Muscle of leg (tissue), 3 donors: ENCODE measurements at regions not wholly inside any gene's neighbourhood (a gene's known extent, or its start where the extent isn't known, plus 50 kb on each side); places are given as distances from the start of the nearest gene placed in this dataset.
A peak's percentile ranks its signal among the peaks of the same experiment; 100 is the strongest.

Experiments
- DNase-seq: peaks from one replicate; pipeline ENCODE4 v3.0.0; 2013
- H3K27ac ChIP-seq: one replicate; pipeline ENCODE4 v1.5.1; 2013; ENCODE audit warnings: mild to moderate bottlenecking, low read length, control low read depth
- H3K27me3 ChIP-seq: one replicate; pipeline ENCODE4 v1.6.1; 2013; ENCODE audit warnings: low read length; ENCODE audit not compliant: control insufficient read depth, insufficient read depth
- H3K36me3 ChIP-seq: one replicate; pipeline ENCODE4 v1.6.1; 2013; ENCODE audit warnings: low read length; ENCODE audit not compliant: control insufficient read depth, insufficient read depth
- H3K4me1 ChIP-seq: one replicate; pipeline ENCODE4 v1.6.1; 2013; ENCODE audit warnings: low read length; ENCODE audit not compliant: control insufficient read depth, insufficient read depth
- H3K4me3 ChIP-seq: one replicate; pipeline ENCODE4 v1.5.1; 2013; ENCODE audit warnings: low read length, control low read depth
- H3K9me3 ChIP-seq: replicated peaks from 2 replicates; pipeline ENCODE4 v1.6.1; 2013; ENCODE audit warnings: low read depth, low read length; ENCODE audit not compliant: control insufficient read depth
- WGBS: methylation state at CpG from one replicate; pipeline ENCODE4 v1.1.5; 2013; ENCODE audit warnings: missing lambda C conversion rate; ENCODE audit not compliant: insufficient coverage; 5-methylcytosine and 5-hydroxymethylcytosine counted together

GRCh38 chr6:165987483-165988301 is 180.0 kb downstream of the TBXT start:
- Histone ChIP-seq H3K36me3 (no peaks in the 10 kb centered on the region), H3K4me3 (peak overlapping the region; percentile 62), H3K27ac (peak overlapping the region; percentile 35), H3K9me3 (no peaks in the 10 kb centered on the region), H3K27me3 (peaks cover 60% of the 10 kb centered on the region), H3K4me1 (peaks cover 25% of the 10 kb centered on the region)
- peak; percentile 95 for DNase-seq
- WGBS = 0% methylated on average over 36 of the region's 51 CpGs

- Histone ChIP-seq H3K27me3 (peaks cover 60% of the 10 kb centered on the region), H3K4me1 (peaks cover 25% of the 10 kb centered on the region), H3K9me3 (no peaks in the 10 kb centered on the region), H3K4me3 (peak overlapping the region; percentile 62), H3K27ac (no peak overlapping the region), H3K36me3 (no peaks in the 10 kb centered on the region)
- 0% methylated on average over 12 of the region's 27 CpGs for WGBS
- peak; percentile 36 for DNase-seq
These were observed 180.7 kb downstream of the TBXT start for GRCh38 chr6:165986914-165987482.

GRCh38 chr6:165986311-165986913 is 181.2 kb downstream of the TBXT start:
- WGBS = 12% methylated on average over 4 of the region's 8 CpGs
- H3K27me3 ChIP-seq = peaks cover 59% of the 10 kb centered on the region
- no peaks in the 10 kb centered on the region for H3K36me3 ChIP-seq
- peaks cover 25% of the 10 kb centered on the region for H3K4me1 ChIP-seq
- H3K4me3 ChIP-seq = peak overlapping the region; percentile 62
- peak; percentile 47 for DNase-seq
- H3K27ac ChIP-seq = no peak overlapping the region
- no peaks in the 10 kb centered on the region for H3K9me3 ChIP-seq

- Histone ChIP-seq H3K27me3 (peaks cover 53% of the 10 kb centered on the region), H3K9me3 (no peaks in the 10 kb centered on the region), H3K36me3 (no peaks in the 10 kb centered on the region), H3K27ac (no peak overlapping the region), H3K4me1 (peaks cover 25% of the 10 kb centered on the region), H3K4me3 (peak overlapping the region; percentile 62)
- 11% methylated on average over 4 of the region's 14 CpGs for WGBS
- DNase-seq = no peak
These were observed 181.8 kb downstream of the TBXT start for GRCh38 chr6:165985806-165986299.

- Histone ChIP-seq H3K27me3 (peaks cover 51% of the 10 kb centered on the region), H3K4me1 (peaks cover 25% of the 10 kb centered on the region), H3K9me3 (no peaks in the 10 kb centered on the region), H3K4me3 (no peak overlapping the region), H3K27ac (no peak overlapping the region), H3K36me3 (no peaks in the 10 kb centered on the region)
- 38% methylated on average over 5 of the region's 7 CpGs for WGBS
- peak; percentile 27 for DNase-seq
These were observed 182.3 kb downstream of the TBXT start for GRCh38 chr6:165985281-165985805.

GRCh38 chr6:165984729-165985275 is 182.8 kb downstream of the TBXT start:
- H3K4me3 ChIP-seq = no peak overlapping the region
- WGBS = 74% methylated on average over 6 of the region's 11 CpGs
- H3K27me3 ChIP-seq = peaks cover 46% of the 10 kb centered on the region

GRCh38 chr6:165983112-165984072 is 184.3 kb downstream of the TBXT start:
- WGBS = 80% methylated on average over 1 of the region's 9 CpGs
- Histone ChIP-seq H3K27ac (no peak overlapping the region), H3K27me3 (peaks cover 36% of the 10 kb centered on the region)

More at GRCh38 chr6:165984729-165985275, 182.8 kb downstream of the TBXT start:
- H3K36me3 ChIP-seq = no peaks in the 10 kb centered on the region
- no peak overlapping the region for H3K27ac ChIP-seq
- no peaks in the 10 kb centered on the region for H3K9me3 ChIP-seq
- H3K4me1 ChIP-seq = peaks cover 25% of the 10 kb centered on the region
- no peak for DNase-seq

GRCh38 chr6:165978476-165978875 is 189.2 kb downstream of the TBXT start:
- no peak for DNase-seq
- no CpG with 5 or more reads among the region's 3 CpGs for WGBS

More at GRCh38 chr6:165983112-165984072, 184.3 kb downstream of the TBXT start:
- Histone ChIP-seq H3K9me3 (no peaks in the 10 kb centered on the region), H3K36me3 (no peaks in the 10 kb centered on the region), H3K4me1 (peaks cover 16% of the 10 kb centered on the region), H3K4me3 (no peak overlapping the region)
- no peak for DNase-seq

GRCh38 chr6:165976684-165977083 is 191.0 kb downstream of the TBXT start:
- Histone ChIP-seq H3K36me3 (no peaks in the 10 kb centered on the region), H3K4me3 (no peak overlapping the region), H3K27me3 (peaks cover 7% of the 10 kb centered on the region), H3K27ac (no peak overlapping the region), H3K4me1 (no peaks in the 10 kb centered on the region), H3K9me3 (no peaks in the 10 kb centered on the region)
- DNase-seq = no peak
- 57% methylated on average over 3 of the region's 7 CpGs for WGBS

More at GRCh38 chr6:165978476-165978875, 189.2 kb downstream of the TBXT start:
- no peak overlapping the region for H3K27ac ChIP-seq
- H3K4me3 ChIP-seq = no peak overlapping the region
- peaks cover 3% of the 10 kb centered on the region for H3K27me3 ChIP-seq
- H3K9me3 ChIP-seq = no peaks in the 10 kb centered on the region
- H3K4me1 ChIP-seq = no peaks in the 10 kb centered on the region
- no peaks in the 10 kb centered on the region for H3K36me3 ChIP-seq
